Uterus (tissue), 3 donors: ENCODE measurements at regions not wholly inside any gene's neighbourhood (a gene's known extent, or its start where the extent isn't known, plus 50 kb on each side); places are given as distances from the start of the nearest gene placed in this dataset.

ENCODE experiments used
- DNase-seq, 2 donors: peaks; one replicate each; pipeline ENCODE4 v3.0.0-alpha.2; 2019 to 2020
- H3K27ac ChIP-seq, 2 donors: fragments of 200-600 bp; sonication (generic); 1 replicate in 1 of 2; 2 replicates in 1 of 2; pipeline ENCODE4 v1.5.1; 2016 to 2018
- H3K27me3 ChIP-seq, 2 donors: fragments of 200-600 bp; sonication (generic); one replicate each; pipeline ENCODE4 v1.5.1; 2018 to 2019; ENCODE audit warnings: control low read depth in 1 of 2
- H3K36me3 ChIP-seq, 2 donors: fragments of 200-600 bp; sonication (generic); one replicate each; pipeline ENCODE4 v1.5.1; 2019; ENCODE audit warnings: control low read depth in 1 of 2
- H3K4me1 ChIP-seq, 2 donors: fragments of 200-600 bp; sonication (generic); one replicate each; pipeline ENCODE4 v1.5.1; 2018 to 2019; ENCODE audit warnings: control low read depth in 1 of 2
- H3K4me3 ChIP-seq, 2 donors: fragments of 200-600 bp; sonication (generic); 1 replicate in 1 of 2; 2 replicates in 1 of 2; pipeline ENCODE4 v1.5.1; 2018 to 2019; ENCODE audit warnings: mild to moderate bottlenecking in 1 of 2
- H3K9me3 ChIP-seq, 2 donors: fragments of 200-600 bp; sonication (generic); one replicate each; pipeline ENCODE4 v1.5.1; 2019; ENCODE audit warnings: control low read depth in 1 of 2
- CTCF ChIP-seq, 4 experiments: fragments of 200-600 bp in 2 of 4; fragments of 450-650 bp in 2 of 4; sonication (generic) in 2 of 4; IDR thresholded peaks; one replicate each; pipeline ENCODE4 v1.5.1; 2016 to 2019; ENCODE audit warnings: antibody characterized with exemption in 4 of 4, mild to moderate bottlenecking in 2 of 4, moderate library complexity in 1 of 4
- POLR2A ChIP-seq, 2 donors: fragments of 450-650 bp; IDR thresholded peaks; one replicate each; pipeline ENCODE4 v1.6.1; 2016; ENCODE audit warnings: antibody characterized with exemption in 2 of 2, mild to moderate bottlenecking in 1 of 2, moderate library complexity in 1 of 2
- intact Hi-C: fragments of 100-400 bp; cut with DNase I; formaldehyde crosslinking; loops from one replicate; pipeline ENCODE4 v1.15.1; 2023; ENCODE audit warnings: low total_unique reads
- donor health status: DM: yes; HTN: yes; CAD: no.

DNA sequence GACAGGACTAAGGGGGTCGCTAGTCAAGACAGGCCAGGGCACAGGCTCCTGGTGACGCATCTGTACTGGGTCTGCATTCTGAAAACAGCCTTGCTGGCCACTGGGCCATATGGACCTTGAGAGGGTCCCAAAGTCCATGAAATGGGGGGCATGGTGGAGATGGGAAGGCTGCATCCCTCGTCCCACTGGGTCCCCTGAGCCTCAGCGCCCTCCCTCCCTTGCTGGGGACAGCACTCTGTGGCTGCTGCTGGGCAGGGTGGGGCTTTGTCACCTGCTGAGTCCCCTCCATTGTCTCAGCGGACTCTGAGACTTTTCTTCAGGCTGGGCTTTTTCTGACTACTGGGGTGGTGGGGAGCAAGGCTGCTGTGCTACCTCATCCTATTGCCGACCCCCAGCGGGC, 205.2 kb downstream of the RHOU start:
- H3K27ac ChIP-seq: no peak overlapping the region
- no peaks in the 10 kb centered on the region for H3K9me3 ChIP-seq
- H3K36me3 ChIP-seq: no peaks in the 10 kb centered on the region
- no peak for TF ChIP-seq CTCF (IDR thresholded peaks at IDR 0.05)
- TF ChIP-seq POLR2A (IDR thresholded peaks at IDR 0.05): no peak
- no peak overlapping the region for H3K4me3 ChIP-seq
- no peak for DNase-seq
- no peaks in the 10 kb centered on the region for H3K4me1 ChIP-seq
- H3K27me3 ChIP-seq: no peaks in the 10 kb centered on the region
- intact Hi-C loops: no loop called here

DNA sequence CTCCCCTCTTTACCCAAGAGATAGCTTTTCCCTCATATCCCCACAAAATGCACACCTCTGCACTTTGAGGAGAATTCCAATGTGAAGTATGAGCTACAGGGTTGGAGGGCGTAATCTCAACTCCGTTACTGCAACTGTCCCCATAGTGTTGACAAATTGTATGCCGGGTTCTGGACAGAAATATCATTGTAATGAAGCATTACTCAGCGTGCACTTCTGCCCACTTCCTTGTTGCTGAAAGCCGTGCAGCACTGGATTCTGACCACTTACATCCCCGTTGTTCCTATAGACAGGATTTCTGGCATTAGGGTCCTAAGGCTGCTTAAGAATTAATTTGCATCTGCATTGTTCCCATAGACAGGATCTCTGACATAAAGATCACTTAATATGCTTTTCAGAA, 205.6 kb downstream of the RHOU start:
- TF ChIP-seq POLR2A (IDR thresholded peaks at IDR 0.05) (no peak), CTCF (IDR thresholded peaks at IDR 0.05) (no peak)
- Histone ChIP-seq H3K4me1 (no peaks in the 10 kb centered on the region), H3K36me3 (no peaks in the 10 kb centered on the region), H3K9me3 (no peaks in the 10 kb centered on the region), H3K27me3 (no peaks in the 10 kb centered on the region), H3K4me3 (no peak overlapping the region), H3K27ac (no peak overlapping the region)
- intact Hi-C loops: no loop called here
- no peak for DNase-seq

DNA sequence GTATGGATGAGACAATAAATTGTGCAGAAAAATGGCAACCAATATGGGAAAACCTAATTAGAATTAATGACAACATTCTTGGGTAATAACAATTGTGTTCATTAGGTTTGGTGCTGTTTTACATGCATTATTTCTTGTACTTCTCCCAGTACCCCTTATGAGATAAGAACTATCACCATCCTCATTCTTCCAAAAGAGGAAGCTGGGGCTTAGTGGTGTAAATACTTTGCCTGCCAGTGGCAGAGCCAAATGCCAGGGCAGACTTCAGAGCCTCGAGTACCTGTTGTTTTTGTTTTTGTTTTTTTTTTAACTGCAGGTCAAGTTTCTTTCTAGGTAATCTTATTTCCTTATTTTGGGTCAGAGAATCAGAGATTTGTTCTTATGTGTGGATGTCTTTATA, 206.4 kb downstream of the RHOU start:
- Histone ChIP-seq H3K4me1 (no peaks in the 10 kb centered on the region), H3K27ac (no peak overlapping the region), H3K27me3 (no peaks in the 10 kb centered on the region), H3K36me3 (no peaks in the 10 kb centered on the region), H3K9me3 (no peaks in the 10 kb centered on the region), H3K4me3 (no peak overlapping the region)
- TF ChIP-seq CTCF (IDR thresholded peaks at IDR 0.05) (no peak), POLR2A (IDR thresholded peaks at IDR 0.05) (no peak)
- intact Hi-C loops: no loop called here
- no peak for DNase-seq

DNA sequence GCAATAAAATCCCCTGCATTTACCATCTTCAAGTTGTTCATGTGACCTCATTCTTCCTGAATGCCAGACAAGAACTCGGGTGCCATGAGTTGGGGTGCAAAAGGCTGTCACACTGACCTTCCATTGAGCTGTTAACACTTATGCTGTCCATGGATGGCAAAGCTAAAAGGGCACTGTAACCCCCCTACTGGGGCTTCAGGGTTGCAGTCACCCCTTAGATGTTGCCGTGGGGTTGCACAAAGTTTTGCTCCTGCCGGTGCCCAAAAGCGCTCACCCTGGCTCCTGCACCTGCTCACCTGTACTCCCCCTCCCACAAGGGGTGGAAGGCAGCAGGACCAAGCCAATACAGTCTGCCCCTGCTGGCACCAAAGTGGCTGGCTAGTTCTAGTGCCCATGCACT, 208.2 kb downstream of the RHOU start:
- DNase-seq: no peak
- Histone ChIP-seq H3K4me3 (no peak overlapping the region), H3K9me3 (no peaks in the 10 kb centered on the region), H3K27ac (no peak overlapping the region), H3K4me1 (no peaks in the 10 kb centered on the region), H3K36me3 (no peaks in the 10 kb centered on the region), H3K27me3 (no peaks in the 10 kb centered on the region)
- TF ChIP-seq CTCF (IDR thresholded peaks at IDR 0.05) (no peak), POLR2A (IDR thresholded peaks at IDR 0.05) (no peak)
- intact Hi-C loops: no loop called here

GRCh38 chr1:228944296-228944695, 209.0 kb downstream of the RHOU start:
- Histone ChIP-seq H3K36me3 (no peaks in the 10 kb centered on the region), H3K9me3 (no peaks in the 10 kb centered on the region), H3K27ac (no peak overlapping the region), H3K4me1 (no peaks in the 10 kb centered on the region), H3K4me3 (no peak overlapping the region), H3K27me3 (no peaks in the 10 kb centered on the region)
- intact Hi-C loops: no loop called here
- no peak for TF ChIP-seq CTCF (IDR thresholded peaks at IDR 0.05)
- TF ChIP-seq POLR2A (IDR thresholded peaks at IDR 0.05): no peak
- DNase-seq: no peak
